ENCODE measurements at regions not wholly inside any gene's neighbourhood (a gene's known extent, or its start where the extent isn't known, plus 50 kb on each side); places are given as distances from the start of the nearest gene placed in this dataset.

GRCh38 chr21:41677671-41678015, 89.2 kb downstream of the RIPK4 start:
- TF ChIP-seq POLR2A (IDR thresholded peaks at IDR 0.05), result no peak
- no peak for TF ChIP-seq CTCF (IDR thresholded peaks at IDR 0.05)
- no peak for TF ChIP-seq EP300 (IDR thresholded peaks at IDR 0.05)

All from suprapubic skin (tissue), 3 donors.